ENCODE measurements at regions not wholly inside any gene's neighbourhood (a gene's known extent, or its start where the extent isn't known, plus 50 kb on each side); places are given as distances from the start of the nearest gene placed in this dataset.

DNA sequence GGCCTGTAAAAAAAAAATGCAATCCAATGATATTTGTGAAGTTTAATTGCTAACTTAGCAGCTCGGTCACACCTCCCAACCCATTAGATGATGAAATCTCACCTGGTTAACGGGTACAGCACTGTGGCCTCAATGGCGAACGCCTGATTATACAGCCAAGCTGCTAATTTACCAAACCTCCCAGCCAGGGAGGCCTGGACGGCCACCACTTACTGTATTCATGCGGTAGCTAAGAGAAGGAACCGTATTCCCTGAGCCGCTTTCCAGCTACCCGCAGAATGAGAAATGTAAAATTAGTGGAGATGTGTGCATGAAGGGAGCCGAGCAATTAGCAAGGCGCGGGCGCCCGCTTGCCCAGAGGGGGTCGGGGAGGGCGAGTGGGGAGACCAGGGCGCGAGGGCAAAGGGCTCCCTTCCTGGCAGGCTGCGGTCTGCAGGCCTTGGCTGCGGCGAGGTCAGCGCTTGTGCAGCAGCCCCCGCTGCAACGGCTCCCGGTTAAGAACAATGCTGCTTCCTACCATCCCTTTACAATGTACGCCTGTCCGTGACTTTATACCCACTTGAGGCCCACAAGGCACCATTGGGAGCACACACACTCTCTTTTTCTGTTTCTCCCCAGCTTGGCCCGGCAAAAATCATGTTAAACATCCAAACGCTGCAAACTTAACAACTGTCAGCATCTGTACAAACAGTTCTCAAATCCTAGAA is 70.4 kb upstream of the TBCA start:
- H3K4me1 ChIP-seq: peaks cover 0 to 23% (median 15%) of the 10 kb centered on the region in 6 donors
- H3K36me3 ChIP-seq: no peaks in the 10 kb centered on the region
- H3K27ac ChIP-seq: no peak overlapping the region
- peaks cover 0 to 54% (median 14%) of the 10 kb centered on the region in 7 donors for H3K27me3 ChIP-seq (replicated peaks in 1 of 7)
- no peak for DNase-seq
- WGBS, 5 donors: 54 to 84% (median 72%) methylated on average over 28 to 29 of the region's 29 CpGs
- intact Hi-C loops (cut with DNase I; ENCODE audit: low total_unique reads): no loop called here
- TF ChIP-seq, protein P1, sequence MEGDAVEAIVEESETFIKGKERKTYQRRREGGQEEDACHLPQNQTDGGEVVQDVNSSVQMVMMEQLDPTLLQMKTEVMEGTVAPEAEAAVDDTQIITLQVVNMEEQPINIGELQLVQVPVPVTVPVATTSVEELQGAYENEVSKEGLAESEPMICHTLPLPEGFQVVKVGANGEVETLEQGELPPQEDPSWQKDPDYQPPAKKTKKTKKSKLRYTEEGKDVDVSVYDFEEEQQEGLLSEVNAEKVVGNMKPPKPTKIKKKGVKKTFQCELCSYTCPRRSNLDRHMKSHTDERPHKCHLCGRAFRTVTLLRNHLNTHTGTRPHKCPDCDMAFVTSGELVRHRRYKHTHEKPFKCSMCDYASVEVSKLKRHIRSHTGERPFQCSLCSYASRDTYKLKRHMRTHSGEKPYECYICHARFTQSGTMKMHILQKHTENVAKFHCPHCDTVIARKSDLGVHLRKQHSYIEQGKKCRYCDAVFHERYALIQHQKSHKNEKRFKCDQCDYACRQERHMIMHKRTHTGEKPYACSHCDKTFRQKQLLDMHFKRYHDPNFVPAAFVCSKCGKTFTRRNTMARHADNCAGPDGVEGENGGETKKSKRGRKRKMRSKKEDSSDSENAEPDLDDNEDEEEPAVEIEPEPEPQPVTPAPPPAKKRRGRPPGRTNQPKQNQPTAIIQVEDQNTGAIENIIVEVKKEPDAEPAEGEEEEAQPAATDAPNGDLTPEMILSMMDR (IDR thresholded peaks at IDR 0.05 in 8 of 11, conservative IDR thresholded peaks at IDR 0.05 in 3 of 11): no peak
- TF ChIP-seq POLR2A (IDR thresholded peaks at IDR 0.05) (no peak), POLR2AphosphoS5 (IDR thresholded peaks at IDR 0.05) (no peak)
- no peaks in the 10 kb centered on the region for H3K9me3 ChIP-seq
- no peak overlapping the region for H3K4me3 ChIP-seq

- H3K4me1 ChIP-seq: peaks cover 0 to 16% (median 14%) of the 10 kb centered on the region in 6 donors
- no peak for DNase-seq
- intact Hi-C loops (cut with DNase I; ENCODE audit: low total_unique reads): no loop called here
- no peak overlapping the region for H3K27ac ChIP-seq
- TF ChIP-seq POLR2A (IDR thresholded peaks at IDR 0.05) (no peak), POLR2AphosphoS5 (IDR thresholded peaks at IDR 0.05) (no peak)
- TF ChIP-seq, protein P1 (IDR thresholded peaks at IDR 0.05 in 8 of 11, conservative IDR thresholded peaks at IDR 0.05 in 3 of 11): no peak
- WGBS, 5 donors: 71 to 88% (median 76%) methylated on average over 5 of the region's 5 CpGs
- no peaks in the 10 kb centered on the region for H3K9me3 ChIP-seq
- H3K36me3 ChIP-seq: no peaks in the 10 kb centered on the region
- peaks cover 0 to 45% (median 14%) of the 10 kb centered on the region in 7 donors for H3K27me3 ChIP-seq (replicated peaks in 1 of 7)
- H3K4me3 ChIP-seq: peak overlapping the region in 2 of 8 donors; percentile 42 to 69
These were observed 69.1 kb upstream of the TBCA start for GRCh38 chr5:77845324-77845646.

DNA sequence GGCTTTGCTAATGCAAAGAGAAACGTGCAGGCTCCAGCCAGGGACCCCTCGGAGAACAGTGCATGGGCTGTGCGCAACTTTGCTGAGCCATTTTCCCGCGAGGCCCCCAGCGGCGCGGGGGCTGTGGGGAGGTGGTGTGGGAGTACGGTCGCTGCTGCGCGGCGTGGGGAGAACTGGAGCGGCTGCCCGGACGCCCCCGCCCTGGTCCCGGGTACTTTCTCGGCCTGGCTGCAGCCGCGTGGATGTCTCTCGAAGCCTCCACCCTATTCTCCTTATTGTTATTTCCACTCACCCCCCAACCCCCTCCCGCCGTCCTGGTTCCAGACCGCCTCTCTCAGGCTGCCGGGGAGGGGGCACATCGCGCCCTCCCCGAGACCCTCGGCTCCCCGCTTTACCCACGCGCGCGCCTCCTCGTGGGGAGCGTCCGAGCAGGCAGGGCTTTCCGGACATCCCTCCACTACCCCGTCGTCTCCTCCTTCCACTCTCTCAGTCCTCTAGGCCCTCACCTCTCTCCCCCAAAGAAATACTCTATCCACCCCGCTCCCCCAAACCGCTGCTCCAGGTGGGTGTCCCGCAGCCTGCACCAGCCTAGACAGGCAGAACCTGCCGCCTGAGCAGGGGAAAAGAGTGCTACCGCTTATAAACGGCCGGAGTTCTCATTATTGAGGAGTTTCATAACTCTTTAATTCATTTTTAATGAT is 68.6 kb upstream of the TBCA start:
- WGBS, 5 donors: 5 to 9% (median 7%) methylated on average over 39 to 48 of the region's 48 CpGs
- peak overlapping the region; percentile 28 to 69 (median 44) for H3K4me3 ChIP-seq
- TF ChIP-seq POLR2AphosphoS5 (IDR thresholded peaks at IDR 0.05): no peak
- TF ChIP-seq, protein P1 (IDR thresholded peaks at IDR 0.05 in 8 of 11, conservative IDR thresholded peaks at IDR 0.05 in 3 of 11): peak in 2 of 11 experiments; percentile 22 to 27
- intact Hi-C loops (cut with DNase I; ENCODE audit: low total_unique reads): no loop called here
- DNase-seq: no peak
- H3K4me1 ChIP-seq: peaks cover 0 to 16% (median 14%) of the 10 kb centered on the region in 6 donors
- peaks cover 0 to 45% (median 14%) of the 10 kb centered on the region in 7 donors for H3K27me3 ChIP-seq (replicated peaks in 1 of 7)
- H3K36me3 ChIP-seq: no peaks in the 10 kb centered on the region
- no peak overlapping the region for H3K27ac ChIP-seq
- H3K9me3 ChIP-seq: no peaks in the 10 kb centered on the region

- Histone ChIP-seq H3K9me3 (no peaks in the 10 kb centered on the region), H3K4me3 (peak overlapping the region; percentile 28 to 69 (median 44)), H3K36me3 (no peaks in the 10 kb centered on the region), H3K27me3 (replicated peaks in 1 of 7) (peaks cover 0 to 45% (median 14%) of the 10 kb centered on the region in 7 donors), H3K4me1 (peaks cover 0 to 16% (median 14%) of the 10 kb centered on the region in 6 donors), H3K27ac (no peak overlapping the region)
- intact Hi-C loops (cut with DNase I; ENCODE audit: low total_unique reads): no loop called here
- no peak for TF ChIP-seq POLR2AphosphoS5 (IDR thresholded peaks at IDR 0.05)
- no peak for DNase-seq
- 0 to 4% (median 3%) methylated on average over 10 of the region's 10 CpGs for WGBS, 5 donors
These were observed 68.2 kb upstream of the TBCA start for GRCh38 chr5:77844373-77844622.

All from spleen (tissue), 11 donors.